Activated T-cell treated with anti-CD3 and anti-CD28 coated beads, Interleukin-2, amount 50 U/mL, for 4 hours (primary cell): ENCODE measurements at regions not wholly inside any gene's neighbourhood (a gene's known extent, or its start where the extent isn't known, plus 50 kb on each side); places are given as distances from the start of the nearest gene placed in this dataset.
"Not testable (repeated sequence)": the region's sequence is repeated elsewhere in the genome, so short reads cannot be mapped to it uniquely, and the experiment has no call there.

Experiments
- ATAC-seq, 2 donors: fragments of 200-7000 bp; cut with Tn5 transposase; one replicate each; pipeline ENCODE4 v1.10.0; 2021
- DNase-seq: peaks from one replicate; pipeline ENCODE4 v3.0.0-alpha.2; 2020
- H3K27me3 Mint-ChIP-seq: one replicate; pipeline ENCODE4 v1.8.0; 2021; ENCODE audit warnings: low read depth, mixed read lengths
- H3K36me3 Mint-ChIP-seq: one replicate; pipeline ENCODE4 v1.8.0; 2022; ENCODE audit warnings: mixed read lengths; ENCODE audit not compliant: insufficient read depth
- H3K4me1 Mint-ChIP-seq: one replicate; pipeline ENCODE4 v1.8.0; 2021; ENCODE audit warnings: low read depth, mixed read lengths
- H3K4me3 Mint-ChIP-seq: one replicate; pipeline ENCODE4 v1.8.0; 2021; ENCODE audit warnings: mild to moderate bottlenecking, moderate library complexity, mixed read lengths
- H3K9me3 Mint-ChIP-seq: one replicate; pipeline ENCODE4 v1.8.0; 2021; ENCODE audit warnings: mixed read lengths

DNA sequence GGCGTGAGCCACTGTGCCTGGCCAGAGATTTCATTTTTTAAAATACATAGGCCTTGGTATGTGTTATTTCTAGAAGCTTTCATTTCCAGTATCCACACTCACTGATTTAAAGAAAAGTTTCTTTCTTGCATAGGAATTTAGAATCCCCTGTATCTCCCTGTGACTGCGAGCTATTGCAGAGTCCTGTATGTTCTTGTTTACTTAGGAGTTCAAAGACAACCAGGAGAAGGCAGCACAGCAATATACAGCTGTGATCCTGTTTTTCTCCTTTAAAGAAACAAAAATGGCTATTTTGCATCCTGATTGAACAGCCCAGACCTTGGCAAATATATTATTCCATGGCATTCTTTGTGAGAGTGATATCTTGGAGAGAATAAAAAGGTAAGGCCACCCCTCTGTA is 185.0 kb upstream of the COX10 start:
- H3K4me3 Mint-ChIP-seq = no peak overlapping the region
- H3K4me1 Mint-ChIP-seq = no peaks in the 10 kb centered on the region
- DNase-seq (no peak), ATAC-seq (no peak)
- H3K36me3 Mint-ChIP-seq = no peaks in the 10 kb centered on the region
- peaks cover 4% of the 10 kb centered on the region for H3K9me3 Mint-ChIP-seq
- no peaks in the 10 kb centered on the region for H3K27me3 Mint-ChIP-seq

- Mint-ChIP-seq H3K4me1 (no peaks in the 10 kb centered on the region), H3K27me3 (no peaks in the 10 kb centered on the region), H3K36me3 (no peaks in the 10 kb centered on the region), H3K9me3 (peaks cover 4% of the 10 kb centered on the region), H3K4me3 (no peak overlapping the region)
- DNase-seq = no peak
- no peak for ATAC-seq
These were observed 183.8 kb upstream of the COX10 start for GRCh38 chr17:13885550-13885949.

GRCh38 chr17:13885953-13886889 is 183.1 kb upstream of the COX10 start:
- Mint-ChIP-seq H3K36me3 (no peaks in the 10 kb centered on the region), H3K4me3 (no peak overlapping the region), H3K9me3 (peaks cover 4% of the 10 kb centered on the region), H3K4me1 (no peaks in the 10 kb centered on the region), H3K27me3 (no peaks in the 10 kb centered on the region)
- ATAC-seq (no peak), DNase-seq (no peak)

- H3K4me3 Mint-ChIP-seq = no peak overlapping the region
- H3K9me3 Mint-ChIP-seq = no peaks in the 10 kb centered on the region
- DNase-seq (no peak), ATAC-seq (no peak)
- H3K4me1 Mint-ChIP-seq = no peaks in the 10 kb centered on the region
- H3K36me3 Mint-ChIP-seq = no peaks in the 10 kb centered on the region
- H3K27me3 Mint-ChIP-seq = no peaks in the 10 kb centered on the region
These were observed 181.2 kb upstream of the COX10 start for GRCh38 chr17:13888056-13888609.

- H3K36me3 Mint-ChIP-seq, H3K4me1 Mint-ChIP-seq, H3K27me3 Mint-ChIP-seq, H3K9me3 Mint-ChIP-seq, ATAC-seq, DNase-seq, H3K4me3 Mint-ChIP-seq: not testable (repeated sequence)
These were observed 160.3 kb upstream of the COX10 start for GRCh38 chr17:13908971-13909370.

- DNase-seq = no peak
- no peak for ATAC-seq
- Mint-ChIP-seq H3K4me3 (no peak overlapping the region), H3K4me1 (no peaks in the 10 kb centered on the region), H3K27me3 (no peaks in the 10 kb centered on the region), H3K36me3 (no peaks in the 10 kb centered on the region), H3K9me3 (no peaks in the 10 kb centered on the region)
These were observed 159.3 kb upstream of the COX10 start for GRCh38 chr17:13909901-13910519.

- H3K4me1 Mint-ChIP-seq = peaks cover 1% of the 10 kb centered on the region
- H3K9me3 Mint-ChIP-seq = no peaks in the 10 kb centered on the region
- no peak overlapping the region for H3K4me3 Mint-ChIP-seq
- H3K27me3 Mint-ChIP-seq = no peaks in the 10 kb centered on the region
- ATAC-seq (no peak), DNase-seq (no peak)
- no peaks in the 10 kb centered on the region for H3K36me3 Mint-ChIP-seq
These were observed 151.7 kb upstream of the COX10 start for GRCh38 chr17:13917634-13918033.

DNA sequence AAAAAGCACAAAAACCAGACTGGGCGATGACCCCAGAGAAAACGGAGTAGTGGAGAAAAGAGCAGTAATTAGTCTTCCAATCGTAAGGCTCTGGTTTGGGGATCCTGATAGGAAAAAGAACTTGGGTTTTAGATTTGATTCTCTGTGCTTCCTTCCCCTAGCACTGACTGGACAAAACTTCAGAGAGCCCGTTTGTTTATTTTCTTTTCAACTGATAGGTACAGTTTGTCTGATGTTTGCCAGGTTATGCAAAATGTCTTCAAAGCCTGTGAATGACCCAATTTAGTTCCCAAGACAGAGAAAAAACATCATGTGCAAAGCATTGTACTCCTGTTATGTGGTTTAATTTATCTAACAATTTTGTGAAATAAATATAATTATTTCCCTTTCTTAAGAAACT is 151.1 kb upstream of the COX10 start:
- H3K4me3 Mint-ChIP-seq = no peak overlapping the region
- no peaks in the 10 kb centered on the region for H3K27me3 Mint-ChIP-seq
- ATAC-seq = no peak

DNA sequence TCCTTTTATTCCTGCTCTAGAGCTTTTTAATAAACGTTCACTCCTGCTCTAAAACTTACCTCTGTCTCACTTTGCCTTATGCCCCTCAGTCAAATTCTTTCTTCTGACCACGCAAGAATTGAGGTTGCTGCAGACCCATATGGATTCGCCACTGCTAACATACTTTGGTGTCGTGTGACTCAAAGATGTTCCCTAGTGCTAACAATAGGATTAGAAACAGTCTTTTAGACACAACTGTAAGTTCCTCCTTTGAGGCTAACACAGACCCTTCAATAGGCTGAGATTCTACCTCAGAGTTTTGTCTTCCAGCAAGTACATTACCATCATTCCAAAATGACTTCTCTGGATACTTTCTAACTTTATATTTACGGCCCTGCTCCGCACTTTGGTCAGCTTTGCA is 149.5 kb upstream of the COX10 start:
- Mint-ChIP-seq H3K27me3 (no peaks in the 10 kb centered on the region), H3K36me3 (no peaks in the 10 kb centered on the region), H3K9me3 (no peaks in the 10 kb centered on the region), H3K4me1 (peaks cover 1% of the 10 kb centered on the region), H3K4me3 (no peak overlapping the region)
- ATAC-seq (no peak), DNase-seq (no peak)

More for the DNA sequence above, 151.1 kb upstream of the COX10 start:
- no peak for DNase-seq
- Mint-ChIP-seq H3K9me3 (no peaks in the 10 kb centered on the region), H3K4me1 (peaks cover 1% of the 10 kb centered on the region), H3K36me3 (no peaks in the 10 kb centered on the region)

DNA sequence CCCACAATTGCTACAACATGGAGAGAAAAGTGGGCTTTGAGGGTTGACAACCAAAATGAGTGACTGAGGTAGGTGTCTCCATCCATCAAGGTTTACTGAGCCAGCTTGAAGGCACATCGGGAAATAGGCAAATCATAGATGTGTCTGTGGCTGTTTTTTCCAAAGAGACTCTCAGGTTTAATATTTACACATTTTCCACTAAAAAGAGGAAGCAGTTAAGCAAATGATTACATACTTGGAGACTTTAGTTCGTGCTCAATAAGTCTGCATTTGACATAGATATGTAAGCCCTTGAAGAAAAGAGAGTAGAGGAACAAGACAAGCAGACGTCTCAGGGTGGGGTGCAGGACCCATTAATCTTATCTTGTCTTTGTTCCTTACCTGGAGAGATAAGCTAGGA is 148.9 kb upstream of the COX10 start:
- no peaks in the 10 kb centered on the region for H3K27me3 Mint-ChIP-seq

DNA sequence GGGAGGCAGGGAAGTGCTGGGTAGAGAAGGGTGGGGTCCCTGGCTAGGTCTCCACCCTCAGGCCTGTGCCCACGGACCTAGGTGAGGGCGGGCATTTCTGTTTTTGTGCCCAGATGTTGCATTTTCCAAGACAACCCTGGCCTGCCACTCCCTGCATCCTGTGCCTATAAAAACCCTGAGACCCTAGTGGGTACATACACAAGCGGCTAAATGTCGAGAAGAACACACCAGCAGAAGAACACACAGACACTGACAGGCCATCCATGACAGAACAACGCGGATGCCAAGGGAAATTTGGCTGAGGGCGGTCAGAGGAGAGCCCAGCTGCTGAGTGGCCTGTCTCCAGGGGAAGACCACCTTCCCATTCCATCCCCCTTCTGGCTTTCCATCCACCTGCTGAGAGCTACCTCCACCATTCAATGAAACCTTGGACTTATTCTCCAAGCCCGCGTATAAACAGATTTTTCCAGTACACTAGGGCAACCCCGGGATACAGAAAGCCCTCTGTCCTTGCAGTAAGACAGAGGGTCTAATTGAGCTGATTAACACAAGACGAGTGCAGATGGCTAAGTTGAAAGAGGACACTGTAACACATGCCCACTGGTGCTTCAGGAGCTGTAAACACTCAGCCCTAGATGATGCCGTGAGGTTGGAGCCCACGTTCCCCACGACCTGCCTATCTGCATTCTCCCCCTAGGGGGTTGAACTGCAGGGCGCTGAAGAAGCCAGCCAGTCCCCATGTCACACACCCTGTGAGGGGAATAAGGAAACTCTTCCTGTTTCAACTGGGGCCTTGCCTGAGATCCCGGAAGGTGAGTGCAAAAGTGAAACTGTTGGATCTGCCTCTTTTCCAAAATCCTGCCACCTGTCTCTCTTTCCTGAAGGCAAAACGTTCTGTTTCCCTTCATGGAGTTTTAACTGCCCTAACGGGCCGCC is 147.2 kb upstream of the COX10 start:
- peaks cover 1% of the 10 kb centered on the region for H3K4me1 Mint-ChIP-seq
- no peak for ATAC-seq
- no peak for DNase-seq
- H3K9me3 Mint-ChIP-seq = no peaks in the 10 kb centered on the region
- H3K4me3 Mint-ChIP-seq = no peak overlapping the region
- H3K27me3 Mint-ChIP-seq = no peaks in the 10 kb centered on the region
- H3K36me3 Mint-ChIP-seq = no peaks in the 10 kb centered on the region

More for the DNA sequence above, 148.9 kb upstream of the COX10 start:
- no peak overlapping the region for H3K4me3 Mint-ChIP-seq
- H3K9me3 Mint-ChIP-seq = no peaks in the 10 kb centered on the region
- H3K36me3 Mint-ChIP-seq = no peaks in the 10 kb centered on the region
- ATAC-seq (no peak), DNase-seq (no peak)
- peaks cover 1% of the 10 kb centered on the region for H3K4me1 Mint-ChIP-seq

DNA sequence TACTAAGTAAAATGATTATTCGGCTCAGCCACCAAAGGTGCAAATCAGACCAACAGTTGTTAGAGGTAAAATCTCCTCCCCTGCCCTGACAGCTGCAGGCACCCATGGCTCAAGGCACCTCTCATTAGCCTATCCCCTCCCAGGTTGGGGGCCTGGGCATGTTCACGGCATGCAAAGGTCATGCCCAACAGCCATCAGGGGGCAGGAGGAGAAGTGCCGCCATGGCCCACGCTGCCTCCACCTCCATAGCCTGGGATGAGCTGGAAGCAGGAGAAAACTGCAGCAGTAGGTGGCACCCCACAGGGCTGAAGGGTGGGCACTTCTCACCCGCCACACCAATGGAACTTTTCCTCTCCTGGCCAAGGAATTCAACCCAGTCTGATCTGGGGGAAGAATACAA is 146.4 kb upstream of the COX10 start:
- ATAC-seq = no peak
- Mint-ChIP-seq H3K4me3 (no peak overlapping the region), H3K9me3 (no peaks in the 10 kb centered on the region), H3K4me1 (peaks cover 1% of the 10 kb centered on the region), H3K36me3 (no peaks in the 10 kb centered on the region), H3K27me3 (no peaks in the 10 kb centered on the region)
- no peak for DNase-seq

DNA sequence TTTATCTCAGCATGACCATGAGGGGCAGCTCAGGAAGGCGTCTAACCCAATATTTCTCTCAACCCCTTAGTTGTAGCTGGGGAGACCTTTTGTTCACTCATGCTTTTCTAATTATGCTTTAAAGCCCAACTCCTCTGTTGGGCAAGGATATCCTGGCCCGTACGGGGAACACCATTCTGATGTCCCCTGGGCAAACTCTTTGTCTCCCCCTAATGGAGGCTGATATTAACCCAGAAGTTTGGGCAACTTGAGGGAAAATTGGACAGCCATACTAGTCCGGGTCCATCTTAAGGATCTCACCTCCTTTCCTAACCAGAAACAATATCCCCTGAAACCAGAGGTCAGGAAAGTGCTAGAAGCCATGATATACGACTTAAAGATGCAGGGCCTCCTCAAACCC is 143.7 kb upstream of the COX10 start:
- no peaks in the 10 kb centered on the region for H3K4me1 Mint-ChIP-seq
- H3K4me3 Mint-ChIP-seq = no peak overlapping the region
- no peaks in the 10 kb centered on the region for H3K27me3 Mint-ChIP-seq
- DNase-seq = no peak
- no peak for ATAC-seq
- H3K36me3 Mint-ChIP-seq = no peaks in the 10 kb centered on the region
- peaks cover 4% of the 10 kb centered on the region for H3K9me3 Mint-ChIP-seq

GRCh38 chr17:13931111-13931526 is 138.2 kb upstream of the COX10 start:
- H3K4me1 Mint-ChIP-seq = peaks cover 5% of the 10 kb centered on the region
- no peak for ATAC-seq
- H3K27me3 Mint-ChIP-seq = peaks cover 2% of the 10 kb centered on the region
- no peaks in the 10 kb centered on the region for H3K36me3 Mint-ChIP-seq
- H3K4me3 Mint-ChIP-seq = no peak overlapping the region
- H3K9me3 Mint-ChIP-seq = peaks cover 4% of the 10 kb centered on the region
- DNase-seq = no peak
